ENCODE measurements at regions not wholly inside any gene's neighbourhood (a gene's known extent, or its start where the extent isn't known, plus 50 kb on each side); places are given as distances from the start of the nearest gene placed in this dataset.

- Histone ChIP-seq H3K27ac (replicated peaks) (no peak overlapping the region), H3K4me3 (replicated peaks; ENCODE audit: insufficient read depth, low read length) (no peak overlapping the region), H3K27me3 (ENCODE audit: insufficient read depth, poor library complexity, severe bottlenecking) (no peaks in the 10 kb centered on the region)
- no peak for TF ChIP-seq SPI1 (IDR thresholded peaks at IDR 0.05; ENCODE audit: borderline replicate concordance, low read depth)
- no peak for TF ChIP-seq REST (IDR thresholded peaks at IDR 0.05; ENCODE audit: insufficient replicate concordance, low read depth)
- no peak for TF ChIP-seq CTCF (IDR thresholded peaks at IDR 0.05; ENCODE audit: insufficient read depth, low read length)
- TF ChIP-seq POLR2AphosphoS5 (IDR thresholded peaks at IDR 0.05; ENCODE audit: low read depth): no peak
- TF ChIP-seq GABPA (IDR thresholded peaks at IDR 0.05; ENCODE audit: low read depth): no peak
- no peak for DNase-seq (ENCODE audit: low read depth in 1 of 2, low spot score in 1 of 2)
These were observed 155.4 kb upstream of the MAMLD1 start for GRCh38 chrX:150207733-150208132.

- Histone ChIP-seq H3K27me3 (ENCODE audit: insufficient read depth, poor library complexity, severe bottlenecking) (no peaks in the 10 kb centered on the region), H3K4me3 (replicated peaks; ENCODE audit: insufficient read depth, low read length) (no peak overlapping the region), H3K27ac (replicated peaks) (no peak overlapping the region)
- TF ChIP-seq GABPA (IDR thresholded peaks at IDR 0.05; ENCODE audit: low read depth): no peak
- TF ChIP-seq SPI1 (IDR thresholded peaks at IDR 0.05; ENCODE audit: borderline replicate concordance, low read depth): no peak
- no peak for TF ChIP-seq POLR2AphosphoS5 (IDR thresholded peaks at IDR 0.05; ENCODE audit: low read depth)
- no peak for TF ChIP-seq REST (IDR thresholded peaks at IDR 0.05; ENCODE audit: insufficient replicate concordance, low read depth)
- TF ChIP-seq CTCF (IDR thresholded peaks at IDR 0.05; ENCODE audit: insufficient read depth, low read length): no peak
- DNase-seq (ENCODE audit: low read depth in 1 of 2, low spot score in 1 of 2): no peak
These were observed 151.1 kb upstream of the MAMLD1 start for GRCh38 chrX:150211988-150212387.

GRCh38 chrX:150212672-150213480 lies 150.2 kb upstream of the MAMLD1 start:
- TF ChIP-seq POLR2AphosphoS5 (IDR thresholded peaks at IDR 0.05; ENCODE audit: low read depth): no peak
- TF ChIP-seq CTCF (IDR thresholded peaks at IDR 0.05; ENCODE audit: insufficient read depth, low read length): no peak
- TF ChIP-seq GABPA (IDR thresholded peaks at IDR 0.05; ENCODE audit: low read depth): no peak
- TF ChIP-seq REST (IDR thresholded peaks at IDR 0.05; ENCODE audit: insufficient replicate concordance, low read depth): no peak
- TF ChIP-seq SPI1 (IDR thresholded peaks at IDR 0.05; ENCODE audit: borderline replicate concordance, low read depth): no peak
- Histone ChIP-seq H3K27me3 (ENCODE audit: insufficient read depth, poor library complexity, severe bottlenecking) (no peaks in the 10 kb centered on the region), H3K27ac (replicated peaks) (no peak overlapping the region), H3K4me3 (replicated peaks; ENCODE audit: insufficient read depth, low read length) (no peak overlapping the region)
- no peak for DNase-seq (ENCODE audit: low read depth in 1 of 2, low spot score in 1 of 2)
